Endothelial cell of umbilical vein (primary cell): ENCODE measurements at regions not wholly inside any gene's neighbourhood (a gene's known extent, or its start where the extent isn't known, plus 50 kb on each side); places are given as distances from the start of the nearest gene placed in this dataset.

Experiments used
- CTCF ChIP-seq, 2 donors: IDR thresholded peaks; 1 replicate in 1 of 2; 2 replicates in 1 of 2; pipeline ENCODE4 v1.5.1; 2011; ENCODE audit warnings: low read length in 2 of 2, mild to moderate bottlenecking in 2 of 2, moderate library complexity in 2 of 2, control low read depth in 1 of 2, inconsistent platforms in 1 of 2, low read depth in 1 of 2; ENCODE audit not compliant: insufficient read depth in 1 of 2; ENCODE audit errors: extremely low read depth in 1 of 2
- EZH2 ChIP-seq: IDR thresholded peaks from 2 replicates; pipeline ENCODE4 v1.6.1; 2012; ENCODE audit warnings: borderline replicate concordance, low read depth, mild to moderate bottlenecking, moderate library complexity, low read length, inconsistent platforms; ENCODE audit not compliant: severe bottlenecking
- JUN ChIP-seq: IDR thresholded peaks from 2 replicates; pipeline ENCODE4 v1.6.1; 2011; ENCODE audit warnings: borderline replicate concordance, low read depth; ENCODE audit not compliant: insufficient read length, insufficient read depth
- POLR2A ChIP-seq: IDR thresholded peaks from 2 replicates; pipeline ENCODE4 v1.6.1; 2012; ENCODE audit warnings: low read depth, mild to moderate bottlenecking, control low read depth, low read length
- POLR2AphosphoS5 ChIP-seq: IDR thresholded peaks from 2 replicates; pipeline ENCODE4 v1.6.1; 2012; ENCODE audit warnings: low read depth, mild to moderate bottlenecking, control low read depth, low read length, moderate library complexity; ENCODE audit not compliant: insufficient read depth

- TF ChIP-seq POLR2A (no peak), POLR2AphosphoS5 (no peak), CTCF (IDR thresholded peaks at IDR 0.05; ENCODE audit: extremely low read depth in 1 of 2, insufficient read depth in 1 of 2, low read depth in 1 of 2, low read length in 2 of 2) (no peak), JUN (no peak), EZH2 (no peak)
Observed at GRCh38 chr10:45505311-45505710, 131.3 kb downstream of the ALOX5 start.
